HEK293 (cell line): ENCODE measurements at regions not wholly inside any gene's neighbourhood (a gene's known extent, or its start where the extent isn't known, plus 50 kb on each side); places are given as distances from the start of the nearest gene placed in this dataset.

ENCODE experiments used
- CTCF ChIA-PET: fragments of 350-600 bp; formaldehyde crosslinking; extraction: SDS; loops from one replicate; lab custom pipeline; 2021; ENCODE audit warnings: antibody characterized with exemption; lab: Yijun Ruan, JAX
- POLR2A ChIA-PET: fragments of 300-600 bp; formaldehyde crosslinking; extraction: SDS; loops from one replicate; lab custom pipeline; 2020; ENCODE audit warnings: antibody characterized with exemption, inconsistent platforms; lab: Yijun Ruan, JAX
- H3K27ac ChIP-seq: fragments of 200-500 bp; sonication (Bioruptor generic); 2 replicates; pipeline ENCODE4 v1.5.1; 2014; ENCODE audit warnings: low read depth, low read length, control low read depth, inconsistent platforms; ENCODE audit errors: extremely low read depth
- H3K36me3 ChIP-seq, 2 experiments: fragments of 200-500 bp in 1 of 2; sonication (Bioruptor generic) in 1 of 2; 1 replicate in 1 of 2; 2 replicates in 1 of 2; pipeline ENCODE4 v1.5.1; 2014 to 2017; ENCODE audit warnings: inconsistent platforms in 2 of 2, low read length in 2 of 2; ENCODE audit not compliant: control insufficient read depth in 2 of 2, insufficient read depth in 1 of 2
- H3K4me1 ChIP-seq: fragments of 200-500 bp; sonication (Bioruptor generic); 2 replicates; pipeline ENCODE4 v1.5.1; 2014; ENCODE audit warnings: mild to moderate bottlenecking, low read length, inconsistent platforms; ENCODE audit not compliant: control insufficient read depth, insufficient read depth
- H3K4me3 ChIP-seq: 2 replicates; pipeline ENCODE4 v1.5.1; 2011; ENCODE audit warnings: low read depth, mild to moderate bottlenecking, control low read depth, low read length, moderate library complexity
- H3K9me3 ChIP-seq: fragments of 200-500 bp; sonication (Bioruptor generic); 2 replicates; pipeline ENCODE4 v1.5.1; 2014; ENCODE audit warnings: low read depth, low read length, inconsistent platforms; ENCODE audit not compliant: control insufficient read depth, insufficient read depth
- FEZF1 ChIP-seq: fragments of 450-650 bp; formaldehyde crosslinking; IDR thresholded peaks from 2 replicates; pipeline ENCODE4 v1.5.1; 2016; ENCODE audit warnings: missing biosample characterization, missing genetic modification characterization
- HOXA7 ChIP-seq: sonication (generic); formaldehyde crosslinking; IDR thresholded peaks from 2 replicates; pipeline ENCODE4 v1.8.1; 2022; ENCODE audit warnings: missing genetic modification reagents, borderline replicate concordance
- HOXD13 ChIP-seq: sonication (generic); formaldehyde crosslinking; IDR thresholded peaks from 2 replicates; pipeline ENCODE4 v1.8.0; 2022; ENCODE audit warnings: missing genetic modification reagents, borderline replicate concordance
- KLF10 ChIP-seq: fragments of 450-650 bp; IDR thresholded peaks from 2 replicates; pipeline ENCODE4 v1.5.1; 2018; ENCODE audit warnings: missing biosample characterization, mild to moderate bottlenecking, missing genetic modification characterization
- OSR2 ChIP-seq: fragments of 450-650 bp; formaldehyde crosslinking; IDR thresholded peaks from 2 replicates; pipeline ENCODE4 v1.5.1; 2016; ENCODE audit warnings: missing biosample characterization, missing genetic modification characterization
- PATZ1 ChIP-seq: fragments of 450-650 bp; formaldehyde crosslinking; IDR thresholded peaks from 2 replicates; pipeline ENCODE4 v1.5.1; 2016; ENCODE audit warnings: missing biosample characterization, missing genetic modification characterization
- RBAK ChIP-seq: fragments of 450-650 bp; formaldehyde crosslinking; IDR thresholded peaks from 2 replicates; pipeline ENCODE4 v1.5.1; 2016; ENCODE audit warnings: missing biosample characterization, missing genetic modification characterization
- ZBTB1 ChIP-seq: fragments of 450-650 bp; formaldehyde crosslinking; IDR thresholded peaks from 2 replicates; pipeline ENCODE4 v1.5.1; 2016; ENCODE audit warnings: missing biosample characterization, missing genetic modification characterization
- ZBTB17 ChIP-seq: fragments of 450-650 bp; formaldehyde crosslinking; IDR thresholded peaks from 2 replicates; pipeline ENCODE4 v1.5.1; 2016; ENCODE audit warnings: missing biosample characterization, missing genetic modification characterization
- ZFP69B ChIP-seq: fragments of 450-650 bp; formaldehyde crosslinking; IDR thresholded peaks from 2 replicates; pipeline ENCODE4 v1.5.1; 2016; ENCODE audit warnings: missing biosample characterization, missing genetic modification characterization
- ZNF140 ChIP-seq: fragments of 450-650 bp; formaldehyde crosslinking; IDR thresholded peaks from 2 replicates; pipeline ENCODE4 v1.5.1; 2016; ENCODE audit warnings: missing biosample characterization, missing genetic modification characterization
- ZNF157 ChIP-seq: fragments of 450-650 bp; formaldehyde crosslinking; IDR thresholded peaks from 2 replicates; pipeline ENCODE4 v1.5.1; 2016; ENCODE audit warnings: missing biosample characterization, missing genetic modification characterization
- ZNF175 ChIP-seq: fragments of 450-650 bp; formaldehyde crosslinking; IDR thresholded peaks from 2 replicates; pipeline ENCODE4 v1.5.1; 2016; ENCODE audit warnings: missing biosample characterization, missing genetic modification characterization
- ZNF211 ChIP-seq: fragments of 450-650 bp; formaldehyde crosslinking; IDR thresholded peaks from 2 replicates; pipeline ENCODE4 v1.5.1; 2016; ENCODE audit warnings: low read depth, missing biosample characterization, missing genetic modification characterization
- ZNF274 ChIP-seq, 2 experiments: fragments of 200-500 bp in 1 of 2; fragments of 450-650 bp in 1 of 2; sonication (Bioruptor generic) in 1 of 2; formaldehyde crosslinking in 1 of 2; IDR thresholded peaks; 2 replicates each; pipeline versions ENCODE4 v1.5.1 to v1.6.1; 2014 to 2016; ENCODE audit warnings: borderline replicate concordance in 1 of 2, inconsistent platforms in 1 of 2, low read length in 1 of 2, missing biosample characterization in 1 of 2, missing genetic modification characterization in 1 of 2
- ZNF341 ChIP-seq: fragments of 450-650 bp; formaldehyde crosslinking; IDR thresholded peaks from 2 replicates; pipeline ENCODE4; 2016; ENCODE audit warnings: low read depth, missing biosample characterization, missing genetic modification characterization
- ZNF423 ChIP-seq: fragments of 450-650 bp; formaldehyde crosslinking; IDR thresholded peaks from 2 replicates; pipeline ENCODE4 v1.5.1; 2016; ENCODE audit warnings: missing biosample characterization, missing genetic modification characterization
- ZNF560 ChIP-seq: fragments of 450-650 bp; formaldehyde crosslinking; IDR thresholded peaks from 2 replicates; pipeline ENCODE4 v1.5.1; 2017; ENCODE audit warnings: missing biosample characterization, missing genetic modification characterization, borderline replicate concordance
- ZNF585B ChIP-seq: fragments of 450-650 bp; formaldehyde crosslinking; IDR thresholded peaks from 2 replicates; pipeline ENCODE4 v1.5.1; 2016; ENCODE audit warnings: missing biosample characterization, missing genetic modification characterization
- ZSCAN23 ChIP-seq: fragments of 450-650 bp; formaldehyde crosslinking; IDR thresholded peaks from 2 replicates; pipeline ENCODE4 v1.5.1; 2016; ENCODE audit warnings: missing biosample characterization, missing genetic modification characterization
- TF ChIP-seq, protein P1 (sequence below): sonication (generic); formaldehyde crosslinking; IDR thresholded peaks from 2 replicates; pipeline ENCODE4 v1.8.1; 2022; ENCODE audit warnings: mild to moderate bottlenecking, moderate library complexity, missing genetic modification reagents
- TF ChIP-seq, protein P2 (sequence below): fragments of 450-650 bp; formaldehyde crosslinking; conservative IDR thresholded peaks from 2 replicates; pipeline ENCODE4 v1.5.1; 2016; ENCODE audit warnings: low read depth, missing biosample characterization, missing genetic modification characterization
- TF ChIP-seq, protein P3 (sequence below): fragments of 450-650 bp; formaldehyde crosslinking; IDR thresholded peaks from 2 replicates; pipeline ENCODE4 v1.5.1; 2016; ENCODE audit warnings: missing biosample characterization, missing genetic modification characterization

GRCh38 chr18:78154853-78155252 lies 824.8 kb upstream of the SALL3 start:
- POLR2A ChIA-PET, result interaction anchor here (0.7 kb wide), 1 partner anchor 9 kb away, joined by 3 read pairs; no protein-coding TSS in a partner anchor
- no peak for TF ChIP-seq ZNF585B (tag by site-specific recombination)
- TF ChIP-seq, protein P1, sequence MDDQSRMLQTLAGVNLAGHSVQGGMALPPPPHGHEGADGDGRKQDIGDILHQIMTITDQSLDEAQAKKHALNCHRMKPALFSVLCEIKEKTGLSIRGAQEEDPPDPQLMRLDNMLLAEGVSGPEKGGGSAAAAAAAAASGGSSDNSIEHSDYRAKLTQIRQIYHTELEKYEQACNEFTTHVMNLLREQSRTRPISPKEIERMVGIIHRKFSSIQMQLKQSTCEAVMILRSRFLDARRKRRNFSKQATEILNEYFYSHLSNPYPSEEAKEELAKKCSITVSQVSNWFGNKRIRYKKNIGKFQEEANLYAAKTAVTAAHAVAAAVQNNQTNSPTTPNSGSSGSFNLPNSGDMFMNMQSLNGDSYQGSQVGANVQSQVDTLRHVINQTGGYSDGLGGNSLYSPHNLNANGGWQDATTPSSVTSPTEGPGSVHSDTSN (CRISPR knock-in tag), result no peak
- no peak for TF ChIP-seq ZBTB1 (tag by site-specific recombination)
- TF ChIP-seq ZNF175 (tag by site-specific recombination), result no peak
- CTCF ChIA-PET, result no interaction called here
- Histone ChIP-seq H3K4me1 (no peaks in the 10 kb centered on the region), H3K36me3 (no peaks in the 10 kb centered on the region), H3K9me3 (no peaks in the 10 kb centered on the region), H3K4me3 (no peak overlapping the region), H3K27ac (no peak overlapping the region)

DNA sequence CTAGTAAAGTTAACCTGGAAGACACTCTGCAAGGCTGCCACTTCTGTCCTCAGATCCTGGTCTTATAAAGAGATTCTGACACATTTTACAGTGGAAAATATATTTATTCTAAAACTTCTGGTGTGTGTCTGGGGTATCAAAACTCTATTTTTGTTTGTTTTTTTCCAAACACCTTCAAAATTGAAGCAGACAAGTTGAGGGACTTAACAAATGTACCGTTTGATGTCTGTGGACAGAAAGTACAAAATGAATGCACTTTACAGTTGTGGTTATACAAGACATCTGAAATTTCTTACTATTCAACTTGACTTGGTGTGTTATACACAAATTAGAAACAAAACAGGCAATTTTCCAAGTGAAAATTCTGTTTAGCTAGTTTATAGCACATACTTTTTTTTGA lies 823.2 kb upstream of the SALL3 start:
- TF ChIP-seq ZNF341 (tag by site-specific recombination) (no peak), ZSCAN23 (tag by site-specific recombination) (no peak), RBAK (no peak), ZNF175 (tag by site-specific recombination) (no peak), ZNF423 (no peak), ZBTB17 (tag by site-specific recombination) (no peak), KLF10 (tag by site-specific recombination) (no peak), ZNF274 (IDR thresholded peaks at IDR 0.05; ENCODE audit: low read length) (no peak), ZNF274 (tag by site-specific recombination; IDR thresholded peaks at IDR 0.05; ENCODE audit: borderline replicate concordance) (no peak), FEZF1 (tag by site-specific recombination) (no peak)
- TF ChIP-seq, protein P2, sequence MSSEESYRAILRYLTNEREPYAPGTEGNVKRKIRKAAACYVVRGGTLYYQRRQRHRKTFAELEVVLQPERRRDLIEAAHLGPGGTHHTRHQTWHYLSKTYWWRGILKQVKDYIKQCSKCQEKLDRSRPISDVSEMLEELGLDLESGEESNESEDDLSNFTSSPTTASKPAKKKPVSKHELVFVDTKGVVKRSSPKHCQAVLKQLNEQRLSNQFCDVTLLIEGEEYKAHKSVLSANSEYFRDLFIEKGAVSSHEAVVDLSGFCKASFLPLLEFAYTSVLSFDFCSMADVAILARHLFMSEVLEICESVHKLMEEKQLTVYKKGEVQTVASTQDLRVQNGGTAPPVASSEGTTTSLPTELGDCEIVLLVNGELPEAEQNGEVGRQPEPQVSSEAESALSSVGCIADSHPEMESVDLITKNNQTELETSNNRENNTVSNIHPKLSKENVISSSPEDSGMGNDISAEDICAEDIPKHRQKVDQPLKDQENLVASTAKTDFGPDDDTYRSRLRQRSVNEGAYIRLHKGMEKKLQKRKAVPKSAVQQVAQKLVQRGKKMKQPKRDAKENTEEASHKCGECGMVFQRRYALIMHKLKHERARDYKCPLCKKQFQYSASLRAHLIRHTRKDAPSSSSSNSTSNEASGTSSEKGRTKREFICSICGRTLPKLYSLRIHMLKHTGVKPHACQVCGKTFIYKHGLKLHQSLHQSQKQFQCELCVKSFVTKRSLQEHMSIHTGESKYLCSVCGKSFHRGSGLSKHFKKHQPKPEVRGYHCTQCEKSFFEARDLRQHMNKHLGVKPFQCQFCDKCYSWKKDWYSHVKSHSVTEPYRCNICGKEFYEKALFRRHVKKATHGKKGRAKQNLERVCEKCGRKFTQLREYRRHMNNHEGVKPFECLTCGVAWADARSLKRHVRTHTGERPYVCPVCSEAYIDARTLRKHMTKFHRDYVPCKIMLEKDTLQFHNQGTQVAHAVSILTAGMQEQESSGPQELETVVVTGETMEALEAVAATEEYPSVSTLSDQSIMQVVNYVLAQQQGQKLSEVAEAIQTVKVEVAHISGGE (tag by site-specific recombination), result no peak
- TF ChIP-seq, protein P3, sequence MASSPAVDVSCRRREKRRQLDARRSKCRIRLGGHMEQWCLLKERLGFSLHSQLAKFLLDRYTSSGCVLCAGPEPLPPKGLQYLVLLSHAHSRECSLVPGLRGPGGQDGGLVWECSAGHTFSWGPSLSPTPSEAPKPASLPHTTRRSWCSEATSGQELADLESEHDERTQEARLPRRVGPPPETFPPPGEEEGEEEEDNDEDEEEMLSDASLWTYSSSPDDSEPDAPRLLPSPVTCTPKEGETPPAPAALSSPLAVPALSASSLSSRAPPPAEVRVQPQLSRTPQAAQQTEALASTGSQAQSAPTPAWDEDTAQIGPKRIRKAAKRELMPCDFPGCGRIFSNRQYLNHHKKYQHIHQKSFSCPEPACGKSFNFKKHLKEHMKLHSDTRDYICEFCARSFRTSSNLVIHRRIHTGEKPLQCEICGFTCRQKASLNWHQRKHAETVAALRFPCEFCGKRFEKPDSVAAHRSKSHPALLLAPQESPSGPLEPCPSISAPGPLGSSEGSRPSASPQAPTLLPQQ (tag by site-specific recombination), result no peak
- Histone ChIP-seq H3K4me3 (no peak overlapping the region), H3K36me3 (no peaks in the 10 kb centered on the region), H3K27ac (no peak overlapping the region), H3K4me1 (no peaks in the 10 kb centered on the region; the same call in 1 of the 2 replicates), H3K9me3 (no peaks in the 10 kb centered on the region)
- POLR2A ChIA-PET, result no interaction called here
- CTCF ChIA-PET, result interaction anchor here (0.6 kb wide), 1 partner anchor 325 kb away, joined by 3 read pairs; no protein-coding TSS in a partner anchor

DNA sequence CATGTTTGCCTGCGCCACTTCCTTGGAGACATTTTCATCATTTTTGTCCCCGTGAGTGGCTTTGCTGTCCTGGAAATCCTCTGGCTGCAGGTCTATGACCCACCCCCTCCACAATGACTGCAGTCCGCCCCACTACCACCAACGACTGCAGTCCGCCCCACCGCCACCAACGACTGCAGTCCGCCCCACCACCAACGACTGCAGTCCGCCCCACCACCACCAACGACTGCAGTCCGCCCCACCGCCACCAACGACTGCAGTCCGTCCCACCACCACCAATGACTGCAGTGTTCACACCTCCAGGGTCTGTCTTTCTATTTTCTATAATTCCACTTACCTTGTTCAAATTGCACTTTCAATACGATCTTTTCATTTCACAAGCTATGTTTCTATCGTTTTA lies 820.7 kb upstream of the SALL3 start:
- Histone ChIP-seq H3K36me3 (no peaks in the 10 kb centered on the region), H3K27ac (no peak overlapping the region), H3K9me3 (no peaks in the 10 kb centered on the region), H3K4me1 (peaks cover 6% of the 10 kb centered on the region), H3K4me3 (no peak overlapping the region)
- ChIA-PET CTCF (interaction anchor here (0.9 kb wide), 1 partner anchor 9 kb away, joined by 3 read pairs; no protein-coding TSS in a partner anchor), POLR2A (no interaction called here)
- no peak for TF ChIP-seq ZNF560 (tag by site-specific recombination)
- no peak for TF ChIP-seq PATZ1 (tag by site-specific recombination)
- TF ChIP-seq ZSCAN23 (tag by site-specific recombination), result no peak
- TF ChIP-seq OSR2 (tag by site-specific recombination), result no peak
- TF ChIP-seq ZFP69B (tag by site-specific recombination), result no peak
- TF ChIP-seq HOXA7 (CRISPR knock-in tag), result no peak
- TF ChIP-seq ZNF211 (tag by site-specific recombination), result no peak
- no peak for TF ChIP-seq HOXD13 (CRISPR knock-in tag)
- no peak for TF ChIP-seq ZNF157
- TF ChIP-seq ZNF140 (tag by site-specific recombination), result no peak
